ENCODE measurements at regions not wholly inside any gene's neighbourhood (a gene's known extent, or its start where the extent isn't known, plus 50 kb on each side); places are given as distances from the start of the nearest gene placed in this dataset.

DNA sequence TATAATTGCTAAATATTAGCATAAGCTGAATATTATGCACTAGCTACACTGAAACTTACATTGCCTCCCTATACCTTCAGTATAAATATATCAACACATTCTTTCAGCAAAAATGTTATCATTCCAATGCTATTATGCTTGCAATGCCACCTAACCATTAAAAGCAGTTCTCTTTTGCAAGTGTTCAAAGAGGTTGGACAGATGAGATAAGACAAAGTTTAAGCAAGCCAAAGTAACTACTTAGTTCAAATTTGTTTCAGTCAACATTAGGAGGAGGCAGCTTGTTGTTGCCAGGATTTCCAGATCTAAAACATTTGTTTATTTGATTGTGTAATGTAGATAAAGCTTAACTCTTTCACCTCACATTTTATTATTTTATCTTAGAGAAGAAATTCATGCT, 323.9 kb upstream of the FAM241A start:
- H3K4me3 ChIP-seq (ENCODE audit: low read depth, low read length) = no peak overlapping the region
- DNase-seq (ENCODE audit: low read depth) = no peak
- TF ChIP-seq, protein P1, sequence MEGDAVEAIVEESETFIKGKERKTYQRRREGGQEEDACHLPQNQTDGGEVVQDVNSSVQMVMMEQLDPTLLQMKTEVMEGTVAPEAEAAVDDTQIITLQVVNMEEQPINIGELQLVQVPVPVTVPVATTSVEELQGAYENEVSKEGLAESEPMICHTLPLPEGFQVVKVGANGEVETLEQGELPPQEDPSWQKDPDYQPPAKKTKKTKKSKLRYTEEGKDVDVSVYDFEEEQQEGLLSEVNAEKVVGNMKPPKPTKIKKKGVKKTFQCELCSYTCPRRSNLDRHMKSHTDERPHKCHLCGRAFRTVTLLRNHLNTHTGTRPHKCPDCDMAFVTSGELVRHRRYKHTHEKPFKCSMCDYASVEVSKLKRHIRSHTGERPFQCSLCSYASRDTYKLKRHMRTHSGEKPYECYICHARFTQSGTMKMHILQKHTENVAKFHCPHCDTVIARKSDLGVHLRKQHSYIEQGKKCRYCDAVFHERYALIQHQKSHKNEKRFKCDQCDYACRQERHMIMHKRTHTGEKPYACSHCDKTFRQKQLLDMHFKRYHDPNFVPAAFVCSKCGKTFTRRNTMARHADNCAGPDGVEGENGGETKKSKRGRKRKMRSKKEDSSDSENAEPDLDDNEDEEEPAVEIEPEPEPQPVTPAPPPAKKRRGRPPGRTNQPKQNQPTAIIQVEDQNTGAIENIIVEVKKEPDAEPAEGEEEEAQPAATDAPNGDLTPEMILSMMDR (IDR thresholded peaks at IDR 0.05; ENCODE audit: insufficient read depth, low read length) = no peak

DNA sequence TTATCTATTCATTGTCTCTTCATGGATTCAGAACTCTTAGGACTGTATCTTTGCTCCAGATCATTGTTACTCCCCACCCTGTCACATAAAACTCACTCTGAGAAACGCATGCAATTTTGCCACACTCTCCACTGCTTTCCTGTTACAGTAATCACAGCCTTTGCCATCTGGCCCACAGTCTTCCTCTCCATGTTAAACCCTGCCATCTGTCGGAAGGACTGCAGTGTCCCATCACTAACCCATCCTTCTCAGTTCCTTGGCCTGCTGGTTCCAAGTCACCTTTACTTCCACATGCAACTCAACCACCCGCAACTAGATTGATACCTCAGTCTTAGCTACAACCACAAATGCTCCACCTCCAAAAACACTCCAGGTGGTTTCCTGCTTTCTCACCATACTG, 308.7 kb upstream of the FAM241A start:
- no peak overlapping the region for H3K4me3 ChIP-seq (ENCODE audit: low read depth, low read length)
- DNase-seq (ENCODE audit: low read depth) = no peak
- TF ChIP-seq, protein P1 (IDR thresholded peaks at IDR 0.05; ENCODE audit: insufficient read depth, low read length) = no peak

DNA sequence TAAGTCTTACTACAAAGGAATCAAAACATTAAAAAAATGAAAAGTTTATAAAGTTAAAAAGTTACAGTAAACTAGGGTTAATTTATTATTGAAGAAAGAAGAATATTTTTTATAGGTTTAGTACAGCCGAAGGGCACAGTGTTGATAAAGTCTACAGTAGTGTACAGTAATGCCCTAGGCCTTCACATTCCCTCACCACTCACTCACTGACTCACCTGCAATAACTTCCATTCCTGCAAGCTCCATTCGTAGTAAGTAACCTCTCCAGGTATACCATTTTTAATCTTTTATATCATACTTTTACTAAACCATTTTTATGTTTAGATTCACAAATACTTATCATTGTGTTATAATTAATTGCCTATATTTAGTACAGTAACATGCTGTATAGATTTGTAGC, 307.5 kb upstream of the FAM241A start:
- H3K4me3 ChIP-seq (ENCODE audit: low read depth, low read length) = no peak overlapping the region
- no peak for DNase-seq (ENCODE audit: low read depth)
- TF ChIP-seq, protein P1 (IDR thresholded peaks at IDR 0.05; ENCODE audit: insufficient read depth, low read length) = no peak

DNA sequence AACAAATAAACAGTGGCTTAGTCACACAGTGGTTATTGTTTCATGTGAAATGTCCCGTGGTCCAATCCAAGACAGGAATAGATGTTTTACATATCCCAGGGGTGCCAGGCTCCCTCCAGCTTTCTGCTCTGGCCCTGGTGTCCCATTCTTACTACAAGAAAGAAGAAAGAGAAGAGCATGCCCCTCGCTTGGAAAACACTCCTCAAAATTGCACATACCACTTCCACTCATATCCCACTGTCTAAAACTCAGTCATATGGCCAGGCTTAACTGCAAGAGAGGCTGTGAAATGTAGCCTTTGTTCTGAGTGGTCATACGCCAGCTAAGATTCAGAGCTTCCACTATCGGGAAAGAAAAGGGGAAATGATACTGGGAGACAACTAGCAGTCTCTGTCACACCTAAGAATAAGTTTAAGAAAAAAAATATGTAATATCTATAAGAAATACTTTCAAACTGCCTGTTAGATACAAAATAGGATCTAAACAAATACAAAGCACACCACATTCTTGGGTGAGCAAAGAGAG, 306.8 kb upstream of the FAM241A start:
- TF ChIP-seq, protein P1 (IDR thresholded peaks at IDR 0.05; ENCODE audit: insufficient read depth, low read length) = no peak
- no peak overlapping the region for H3K4me3 ChIP-seq (ENCODE audit: low read depth, low read length)
- no peak for DNase-seq (ENCODE audit: low read depth)

DNA sequence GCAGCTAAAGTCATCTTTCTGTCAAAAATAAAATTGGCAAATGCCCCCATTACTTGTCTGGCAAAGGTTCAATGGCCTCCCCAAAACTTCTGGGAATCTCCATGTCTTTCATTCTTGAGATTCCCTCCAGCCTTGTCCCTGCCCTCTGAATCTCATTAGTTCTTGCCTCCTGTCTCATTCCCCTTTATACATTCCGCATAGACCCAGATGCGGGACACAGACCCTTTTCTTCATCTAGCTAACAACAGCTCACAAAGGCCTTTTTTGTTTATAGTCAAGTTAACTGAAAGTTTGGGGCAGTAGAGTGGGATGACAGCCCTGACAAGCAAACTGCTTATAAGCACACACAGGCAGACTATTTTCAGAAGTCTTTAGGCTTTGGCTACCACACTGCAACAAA, 306.1 kb upstream of the FAM241A start:
- DNase-seq (ENCODE audit: low read depth) = no peak
- H3K4me3 ChIP-seq (ENCODE audit: low read depth, low read length) = no peak overlapping the region
- TF ChIP-seq, protein P1 (IDR thresholded peaks at IDR 0.05; ENCODE audit: insufficient read depth, low read length) = no peak

DNA sequence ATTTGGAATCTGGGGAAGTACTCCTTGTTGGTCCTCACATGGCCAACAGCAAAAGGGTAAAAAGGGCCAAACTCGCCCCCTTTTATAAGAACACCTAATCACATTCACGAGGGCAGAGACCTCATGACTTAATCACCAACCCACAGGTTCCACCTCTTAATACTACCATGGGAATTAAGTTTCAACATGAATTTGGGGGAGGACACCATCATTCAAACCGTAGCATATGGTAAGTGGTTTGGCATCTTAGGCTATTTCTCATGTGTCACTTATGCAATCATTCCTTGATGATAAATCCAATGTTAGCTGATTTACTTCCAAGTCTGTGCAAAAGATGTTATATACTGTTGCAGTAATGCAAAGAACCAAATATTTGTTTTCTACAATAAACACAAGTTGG, 302.9 kb upstream of the FAM241A start:
- TF ChIP-seq, protein P1 (IDR thresholded peaks at IDR 0.05; ENCODE audit: insufficient read depth, low read length) = no peak
- no peak overlapping the region for H3K4me3 ChIP-seq (ENCODE audit: low read depth, low read length)
- DNase-seq (ENCODE audit: low read depth) = no peak
